ENCODE measurements at regions not wholly inside any gene's neighbourhood (a gene's known extent, or its start where the extent isn't known, plus 50 kb on each side); places are given as distances from the start of the nearest gene placed in this dataset.

GRCh38 chr18:22683786-22684185, 249.3 kb upstream of the RBBP8 start:
- H2AFZ ChIP-seq (ENCODE audit: low read length, unreplicated experiment): no peak overlapping the region
- no peaks in the 10 kb centered on the region for H3K79me2 ChIP-seq (ENCODE audit: control insufficient read depth, insufficient read depth, low read length, unreplicated experiment)
- no peaks in the 10 kb centered on the region for H3K27me3 ChIP-seq (ENCODE audit: insufficient read depth, low read length)
- H3K36me3 ChIP-seq (ENCODE audit: insufficient read depth, low read length): no peaks in the 10 kb centered on the region
- H3K4me3 ChIP-seq (ENCODE audit: low read depth, low read length): no peak overlapping the region
- no peak overlapping the region for H3K27ac ChIP-seq (ENCODE audit: low read depth, low read length)
- H3K4me1 ChIP-seq (ENCODE audit: control insufficient read depth, insufficient read depth, low read length, unreplicated experiment): peaks cover 12% of the 10 kb centered on the region

DNA sequence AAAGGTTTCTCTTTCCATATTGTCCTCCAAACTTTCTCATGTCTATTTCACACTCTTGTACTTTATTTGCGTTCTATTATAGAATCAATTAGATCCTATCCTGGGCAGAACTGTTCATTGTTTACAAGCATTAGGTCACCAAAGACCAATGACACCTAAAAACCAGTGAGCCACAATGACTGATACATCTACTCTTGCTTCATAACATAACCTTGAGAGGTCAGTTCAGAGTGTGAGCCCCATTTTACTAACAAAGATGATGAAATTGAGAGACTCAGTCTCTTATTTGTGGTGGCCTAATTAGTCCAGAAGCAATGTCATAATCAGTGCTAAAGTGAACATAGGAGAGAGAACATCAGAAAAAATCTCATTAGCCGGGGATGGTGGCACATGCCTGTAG, 248.9 kb upstream of the RBBP8 start:
- Histone ChIP-seq H3K4me1 (ENCODE audit: control insufficient read depth, insufficient read depth, low read length, unreplicated experiment) (peaks cover 12% of the 10 kb centered on the region), H3K27me3 (ENCODE audit: insufficient read depth, low read length) (no peaks in the 10 kb centered on the region), H3K36me3 (ENCODE audit: insufficient read depth, low read length) (no peaks in the 10 kb centered on the region), H2AFZ (ENCODE audit: low read length, unreplicated experiment) (no peak overlapping the region), H3K4me3 (ENCODE audit: low read depth, low read length) (no peak overlapping the region), H3K79me2 (ENCODE audit: control insufficient read depth, insufficient read depth, low read length, unreplicated experiment) (no peaks in the 10 kb centered on the region), H3K27ac (ENCODE audit: low read depth, low read length) (no peak overlapping the region)

GRCh38 chr18:22685788-22686187, 247.3 kb upstream of the RBBP8 start:
- Histone ChIP-seq H3K79me2 (ENCODE audit: control insufficient read depth, insufficient read depth, low read length, unreplicated experiment) (no peaks in the 10 kb centered on the region), H3K4me1 (ENCODE audit: control insufficient read depth, insufficient read depth, low read length, unreplicated experiment) (peaks cover 12% of the 10 kb centered on the region), H3K4me3 (ENCODE audit: low read depth, low read length) (no peak overlapping the region), H3K36me3 (ENCODE audit: insufficient read depth, low read length) (no peaks in the 10 kb centered on the region), H2AFZ (ENCODE audit: low read length, unreplicated experiment) (no peak overlapping the region), H3K27me3 (ENCODE audit: insufficient read depth, low read length) (no peaks in the 10 kb centered on the region), H3K27ac (ENCODE audit: low read depth, low read length) (no peak overlapping the region)

DNA sequence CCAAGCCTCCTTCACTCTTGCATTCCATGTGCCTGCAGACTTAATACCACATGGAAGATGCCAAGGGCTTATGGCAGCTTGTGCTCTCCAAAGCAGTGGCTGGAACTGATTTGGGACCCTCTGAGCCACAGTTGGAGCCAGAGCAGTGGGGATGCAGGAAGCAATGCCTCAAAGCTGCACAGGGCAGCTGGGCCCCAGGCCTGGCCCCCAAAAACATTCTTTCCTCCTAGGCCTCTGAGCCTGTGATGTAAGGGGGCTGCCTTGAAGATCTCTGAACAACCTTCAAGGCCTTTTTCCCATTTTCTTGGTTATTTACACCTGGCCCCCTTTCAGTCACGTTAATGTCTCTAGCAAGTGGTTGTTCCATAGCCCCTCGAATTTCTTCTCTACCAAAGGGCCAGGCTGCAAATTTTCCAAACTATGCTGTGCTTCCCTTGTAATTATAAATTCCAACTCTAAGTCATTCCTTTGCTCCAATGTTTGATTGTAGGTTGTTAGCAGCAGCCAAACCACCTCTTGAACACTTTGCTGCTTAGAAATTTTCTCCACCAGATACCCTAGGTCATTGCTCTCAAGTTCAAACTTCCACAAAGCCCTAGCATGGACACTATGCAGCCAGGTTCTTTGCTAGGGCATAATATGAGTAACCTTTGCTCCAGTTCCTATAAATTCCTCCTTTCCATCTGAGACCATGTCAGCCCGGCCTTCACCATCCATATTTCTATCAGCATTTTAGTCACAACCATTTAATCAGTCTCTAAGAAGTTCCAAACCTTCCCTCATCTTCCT, 245.0 kb upstream of the RBBP8 start:
- H3K27me3 ChIP-seq (ENCODE audit: insufficient read depth, low read length): no peaks in the 10 kb centered on the region
- H3K27ac ChIP-seq (ENCODE audit: low read depth, low read length): no peak overlapping the region

GRCh38 chr18:22688877-22689496, 244.1 kb upstream of the RBBP8 start:
- H3K79me2 ChIP-seq (ENCODE audit: control insufficient read depth, insufficient read depth, low read length, unreplicated experiment): no peaks in the 10 kb centered on the region
- H2AFZ ChIP-seq (ENCODE audit: low read length, unreplicated experiment): no peak overlapping the region
- no peaks in the 10 kb centered on the region for H3K27me3 ChIP-seq (ENCODE audit: insufficient read depth, low read length)
- H3K4me1 ChIP-seq (ENCODE audit: control insufficient read depth, insufficient read depth, low read length, unreplicated experiment): peaks cover 24% of the 10 kb centered on the region
- no peak overlapping the region for H3K27ac ChIP-seq (ENCODE audit: low read depth, low read length)
- no peaks in the 10 kb centered on the region for H3K36me3 ChIP-seq (ENCODE audit: insufficient read depth, low read length)
- no peak overlapping the region for H3K4me3 ChIP-seq (ENCODE audit: low read depth, low read length)

More for the DNA sequence above, 245.0 kb upstream of the RBBP8 start:
- H3K4me3 ChIP-seq (ENCODE audit: low read depth, low read length): no peak overlapping the region
- no peaks in the 10 kb centered on the region for H3K36me3 ChIP-seq (ENCODE audit: insufficient read depth, low read length)
- no peaks in the 10 kb centered on the region for H3K79me2 ChIP-seq (ENCODE audit: control insufficient read depth, insufficient read depth, low read length, unreplicated experiment)
- H3K4me1 ChIP-seq (ENCODE audit: control insufficient read depth, insufficient read depth, low read length, unreplicated experiment): peaks cover 24% of the 10 kb centered on the region
- H2AFZ ChIP-seq (ENCODE audit: low read length, unreplicated experiment): no peak overlapping the region

DNA sequence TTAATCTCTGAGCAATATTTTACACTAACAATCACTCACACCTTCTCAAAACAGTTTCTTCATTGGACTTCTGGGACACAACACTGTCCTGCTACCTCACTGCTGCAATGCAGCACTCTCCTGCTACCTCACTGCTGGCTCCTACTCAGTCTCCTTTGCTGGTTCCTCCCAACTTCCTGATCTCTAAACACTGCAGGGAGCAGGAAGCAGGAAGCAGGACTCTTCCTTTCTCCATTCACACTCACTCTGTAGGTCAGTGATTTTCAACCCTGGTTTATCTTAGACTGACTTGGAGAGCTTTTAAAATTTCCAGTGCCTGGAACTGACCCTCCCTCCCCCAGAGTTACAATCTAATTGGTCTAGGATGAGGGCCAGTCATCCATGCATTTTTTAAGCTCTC, 243.4 kb upstream of the RBBP8 start:
- H3K4me1 ChIP-seq (ENCODE audit: control insufficient read depth, insufficient read depth, low read length, unreplicated experiment): peaks cover 26% of the 10 kb centered on the region
- H3K27ac ChIP-seq (ENCODE audit: low read depth, low read length): no peak overlapping the region
- H2AFZ ChIP-seq (ENCODE audit: low read length, unreplicated experiment): no peak overlapping the region
- no peaks in the 10 kb centered on the region for H3K79me2 ChIP-seq (ENCODE audit: control insufficient read depth, insufficient read depth, low read length, unreplicated experiment)
- no peaks in the 10 kb centered on the region for H3K27me3 ChIP-seq (ENCODE audit: insufficient read depth, low read length)
- no peaks in the 10 kb centered on the region for H3K36me3 ChIP-seq (ENCODE audit: insufficient read depth, low read length)
- no peak overlapping the region for H3K4me3 ChIP-seq (ENCODE audit: low read depth, low read length)

- no peaks in the 10 kb centered on the region for H3K36me3 ChIP-seq (ENCODE audit: insufficient read depth, low read length)
- H3K4me3 ChIP-seq (ENCODE audit: low read depth, low read length): no peak overlapping the region
- H2AFZ ChIP-seq (ENCODE audit: low read length, unreplicated experiment): no peak overlapping the region
- peaks cover 31% of the 10 kb centered on the region for H3K4me1 ChIP-seq (ENCODE audit: control insufficient read depth, insufficient read depth, low read length, unreplicated experiment)
- peak overlapping the region; percentile 91; the same call in 1 of the 2 replicates for H3K27ac ChIP-seq (ENCODE audit: low read depth, low read length)
- no peaks in the 10 kb centered on the region for H3K27me3 ChIP-seq (ENCODE audit: insufficient read depth, low read length)
- H3K79me2 ChIP-seq (ENCODE audit: control insufficient read depth, insufficient read depth, low read length, unreplicated experiment): no peaks in the 10 kb centered on the region
Measured at GRCh38 chr18:22690556-22690955, 242.6 kb upstream of the RBBP8 start.

DNA sequence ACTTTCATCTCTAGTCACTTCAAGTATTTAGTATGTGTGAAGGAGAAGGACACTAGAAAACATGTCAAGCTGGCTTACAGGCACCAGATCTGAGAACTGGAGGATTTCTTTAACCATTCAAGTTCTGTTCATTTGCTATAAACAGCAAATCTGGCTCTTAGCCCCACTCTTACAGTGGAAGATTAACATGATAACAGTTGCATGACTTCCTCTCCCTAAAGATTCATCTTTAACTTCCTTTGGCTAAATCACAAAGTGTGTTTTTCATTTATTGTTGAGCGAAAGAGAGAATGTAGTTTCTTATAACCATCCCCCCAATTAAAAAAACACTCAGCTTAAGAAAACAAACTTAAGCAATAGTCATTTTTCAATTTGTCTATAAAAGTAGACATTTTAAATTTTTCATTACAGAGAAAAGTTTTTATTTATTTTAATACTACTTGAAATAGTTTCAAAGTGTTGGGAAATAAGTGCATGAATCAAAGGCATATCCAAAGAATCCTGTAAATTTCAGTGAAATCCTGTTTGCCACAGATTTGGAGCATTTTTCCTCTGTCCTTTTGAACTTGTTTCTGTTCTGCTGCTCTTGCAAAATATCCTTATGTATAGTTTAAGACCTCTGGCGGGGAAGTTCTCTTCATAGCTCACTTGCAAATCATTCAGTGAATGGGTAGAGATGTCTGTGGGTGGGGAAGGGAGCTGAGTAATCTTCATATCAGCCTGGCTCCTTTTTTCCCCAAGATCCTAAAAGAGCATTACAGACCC, 241.0 kb upstream of the RBBP8 start:
- Histone ChIP-seq H3K4me1 (ENCODE audit: control insufficient read depth, insufficient read depth, low read length, unreplicated experiment) (peaks cover 38% of the 10 kb centered on the region), H2AFZ (ENCODE audit: low read length, unreplicated experiment) (peak overlapping the region; percentile 67), H3K27ac (ENCODE audit: low read depth, low read length) (peak overlapping the region; percentile 91)

DNA sequence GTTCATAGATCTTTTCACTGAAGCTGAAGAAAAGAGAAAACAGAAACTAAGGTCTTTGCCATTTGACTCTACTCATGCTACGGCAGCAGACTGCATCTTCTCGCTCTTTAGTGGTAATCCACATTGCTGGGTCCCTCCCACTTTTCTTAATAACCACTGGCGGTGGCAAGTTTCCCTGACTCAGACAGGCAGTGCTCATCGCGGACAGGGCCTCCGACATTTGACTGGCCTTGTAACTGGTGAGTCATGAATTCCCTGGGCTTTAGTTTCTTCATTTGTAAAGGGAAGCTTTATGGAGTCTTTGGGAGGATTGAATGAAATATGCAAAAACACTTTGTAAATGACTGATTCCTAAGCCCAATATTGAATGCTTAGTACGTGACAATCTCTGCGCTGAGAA, 238.2 kb upstream of the RBBP8 start:
- H3K4me1 ChIP-seq (ENCODE audit: control insufficient read depth, insufficient read depth, low read length, unreplicated experiment): peaks cover 38% of the 10 kb centered on the region
- H3K27me3 ChIP-seq (ENCODE audit: insufficient read depth, low read length): no peaks in the 10 kb centered on the region
- no peaks in the 10 kb centered on the region for H3K36me3 ChIP-seq (ENCODE audit: insufficient read depth, low read length)
- H3K4me3 ChIP-seq (ENCODE audit: low read depth, low read length): peak overlapping the region; percentile 32
- peak overlapping the region; percentile 17 for H2AFZ ChIP-seq (ENCODE audit: low read length, unreplicated experiment)
- H3K27ac ChIP-seq (ENCODE audit: low read depth, low read length): peak overlapping the region; percentile 71
- H3K79me2 ChIP-seq (ENCODE audit: control insufficient read depth, insufficient read depth, low read length, unreplicated experiment): no peaks in the 10 kb centered on the region

More for the DNA sequence above, 241.0 kb upstream of the RBBP8 start:
- Histone ChIP-seq H3K36me3 (ENCODE audit: insufficient read depth, low read length) (no peaks in the 10 kb centered on the region), H3K79me2 (ENCODE audit: control insufficient read depth, insufficient read depth, low read length, unreplicated experiment) (no peaks in the 10 kb centered on the region), H3K27me3 (ENCODE audit: insufficient read depth, low read length) (no peaks in the 10 kb centered on the region), H3K4me3 (ENCODE audit: low read depth, low read length) (peak overlapping the region; percentile 50; the same call in 1 of the 2 replicates)

DNA sequence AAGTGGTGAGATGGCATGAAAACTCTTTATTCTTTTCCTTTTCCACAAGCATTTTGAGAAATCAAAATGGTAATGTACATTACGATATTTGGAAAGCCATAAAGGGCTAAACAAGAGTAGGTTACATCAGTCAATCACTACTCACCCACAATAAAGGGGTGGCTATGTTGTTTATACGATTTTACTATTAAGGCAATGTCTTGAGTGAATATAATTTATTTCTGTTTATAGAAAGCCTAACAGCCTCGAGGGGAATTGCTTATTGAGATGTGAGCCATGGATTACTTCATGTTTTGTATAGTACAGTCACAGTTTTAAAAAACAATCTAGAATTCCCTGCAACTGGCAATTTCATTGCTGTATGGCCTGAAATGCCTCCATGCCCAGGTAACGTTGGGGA, 237.5 kb upstream of the RBBP8 start:
- Histone ChIP-seq H3K79me2 (ENCODE audit: control insufficient read depth, insufficient read depth, low read length, unreplicated experiment) (no peaks in the 10 kb centered on the region), H3K36me3 (ENCODE audit: insufficient read depth, low read length) (no peaks in the 10 kb centered on the region), H3K27me3 (ENCODE audit: insufficient read depth, low read length) (no peaks in the 10 kb centered on the region), H3K4me3 (ENCODE audit: low read depth, low read length) (peak overlapping the region; percentile 32), H3K27ac (ENCODE audit: low read depth, low read length) (peak overlapping the region; percentile 71), H3K4me1 (ENCODE audit: control insufficient read depth, insufficient read depth, low read length, unreplicated experiment) (peaks cover 38% of the 10 kb centered on the region), H2AFZ (ENCODE audit: low read length, unreplicated experiment) (peak overlapping the region; percentile 17)

Data from ACC112 (cell line).